K562 (cell line): ENCODE measurements at regions not wholly inside any gene's neighbourhood (a gene's known extent, or its start where the extent isn't known, plus 50 kb on each side); places are given as distances from the start of the nearest gene placed in this dataset.
A peak's percentile ranks its signal among the peaks of the same experiment; 100 is the strongest.

ENCODE experiments used
- ATAC-seq: fragments of 200-7000 bp; cut with Tn5 transposase; 3 replicates; pipeline ENCODE4 v1.9.1; 2020; ENCODE audit warnings: moderate library complexity
- BruUV-seq: library from RNA; stranded (reverse); fragments of 400-500 nt; replicated peaks from 2 replicates; lab custom pipeline; 2021; lab: Mats Ljungman, UMichigan
- CTCF ChIA-PET: fragments of 300-600 bp; formaldehyde crosslinking; extraction: SDS; loops from one replicate; lab custom pipeline; 2021; ENCODE audit warnings: low intra/inter-chr PET ratio; lab: Yijun Ruan, JAX
- POLR2A ChIA-PET: fragments of 300-600, 350-650 bp; sonication (Branson Sonifier 250); formaldehyde crosslinking; extraction: SDS; loops from one replicate; lab custom pipeline; 2021; ENCODE audit warnings: antibody characterized with exemption, inconsistent platforms; lab: Yijun Ruan, JAX
- DNase-seq, 4 experiments: peaks; one replicate each; pipeline versions ENCODE4 v3.0.0 to v3.0.0-alpha.2; 2011 to 2018; ENCODE audit warnings: low spot score in 3 of 4, mixed read lengths in 3 of 4; ENCODE audit errors: extremely low read depth in 1 of 4
- FAIRE-seq: peaks from 2 replicates; lab custom pipeline; 2011; peaks lifted over from hg19 to GRCh38; lab: Jason Lieb, UNC
- H2AFZ ChIP-seq: 2 replicates; pipeline ENCODE4 v1.6.0; 2011; ENCODE audit warnings: low read depth, low read length, control low read depth, inconsistent platforms
- H3K27ac ChIP-seq: fragments of 200-600 bp; 3 replicates; pipeline ENCODE4 v1.8.0; 2011; ENCODE audit warnings: low read depth, mild to moderate bottlenecking, control low read depth, inconsistent platforms, low read length, moderate library complexity, mixed read lengths; ENCODE audit errors: extremely low read depth
- H3K27me3 ChIP-seq, 2 experiments: fragments of 300-600 bp in 1 of 2; 2 replicates in 1 of 2; 3 replicates in 1 of 2; pipeline versions ENCODE4 v1.6.0 to v1.8.0; 2011; ENCODE audit warnings: inconsistent platforms in 2 of 2, low read length in 2 of 2, mild to moderate bottlenecking in 1 of 2, mixed read lengths in 1 of 2, moderate library complexity in 1 of 2; ENCODE audit not compliant: control insufficient read depth in 2 of 2, insufficient read depth in 2 of 2
- H3K36me3 ChIP-seq: fragments of 300-600 bp; 3 replicates; pipeline ENCODE4 v1.8.0; 2011; ENCODE audit warnings: mild to moderate bottlenecking, low read length, inconsistent platforms; ENCODE audit not compliant: control insufficient read depth, insufficient read depth
- H3K4me1 ChIP-seq, 2 experiments: fragments of 200-600 bp in 1 of 2; replicated peaks in 1 of 2; 2 replicates in 1 of 2; 3 replicates in 1 of 2; pipeline versions ENCODE4 v1.5.1 to v1.8.0; 2011; ENCODE audit warnings: inconsistent platforms in 2 of 2, low read length in 2 of 2, mild to moderate bottlenecking in 1 of 2, mixed read lengths in 1 of 2, moderate library complexity in 1 of 2; ENCODE audit not compliant: control insufficient read depth in 2 of 2, insufficient read depth in 2 of 2
- H3K4me2 ChIP-seq: 2 replicates; pipeline ENCODE4 v1.6.1; 2011; ENCODE audit warnings: low read length, control low read depth, inconsistent platforms, mixed read lengths; ENCODE audit not compliant: insufficient read depth
- H3K4me3 ChIP-seq: fragments of 200-600 bp; sonication (generic), shearing (Covaris generic); 2 replicates; pipeline ENCODE4 v1.5.1; 2016; ENCODE audit warnings: control low read depth, inconsistent platforms
- H3K79me2 ChIP-seq: fragments of 200-600 bp; 3 replicates; pipeline ENCODE4 v1.8.0; 2011; ENCODE audit warnings: low read length, inconsistent platforms; ENCODE audit not compliant: control insufficient read depth, insufficient read depth
- H3K9ac ChIP-seq, 2 experiments: 2 replicates each; pipeline versions ENCODE4 v1.6.0 to v1.6.1; 2011; ENCODE audit warnings: low read depth in 2 of 2, low read length in 2 of 2, control low read depth in 1 of 2, inconsistent platforms in 1 of 2, mild to moderate bottlenecking in 1 of 2, mixed read lengths in 1 of 2; ENCODE audit not compliant: insufficient read depth in 1 of 2
- H3K9me1 ChIP-seq: one replicate; pipeline ENCODE4 v1.6.0; 2011; ENCODE audit warnings: inconsistent platforms, mild to moderate bottlenecking, low read length, moderate library complexity; ENCODE audit not compliant: control insufficient read depth, insufficient read depth
- H3K9me3 ChIP-seq: replicated peaks from 2 replicates; pipeline ENCODE4 v1.5.1; 2011; ENCODE audit warnings: low read depth, low read length, inconsistent platforms; ENCODE audit not compliant: control insufficient read depth, insufficient read depth
- H4K20me1 ChIP-seq: replicated peaks from 2 replicates; pipeline ENCODE4 v1.6.1; 2011; ENCODE audit warnings: low read length, inconsistent platforms, mixed read lengths; ENCODE audit not compliant: control insufficient read depth, insufficient read depth
- CBX1 ChIP-seq: sonication (generic); IDR thresholded peaks from 2 replicates; pipeline ENCODE4 v1.6.1; 2016; ENCODE audit warnings: antibody characterized with exemption, low read depth, mild to moderate bottlenecking
- HNRNPL ChIP-seq: fragments of 200-400 bp; formaldehyde crosslinking; IDR thresholded peaks from 2 replicates; pipeline ENCODE4 v1.6.1; 2017; ENCODE audit warnings: low read depth, mild to moderate bottlenecking, low read length
- MLX ChIP-seq, 2 experiments: fragments of 450-650 bp in 1 of 2; sonication (generic) in 1 of 2; formaldehyde crosslinking; conservative IDR thresholded peaks; 2 replicates each; pipeline versions ENCODE4 v1.4.0 to v1.8.1; 2020 to 2022; ENCODE audit warnings: mild to moderate bottlenecking in 1 of 2, missing genetic modification reagents in 1 of 2
- NFRKB ChIP-seq: fragments of 450-650 bp; IDR thresholded peaks from 2 replicates; pipeline ENCODE4 v1.6.1; 2016; ENCODE audit warnings: low read depth
- NRF1 ChIP-seq, 2 experiments: fragments of 450-650 bp; IDR thresholded peaks in 1 of 2; conservative IDR thresholded peaks in 1 of 2; 2 replicates each; pipeline ENCODE4 v1.6.1; 2014; ENCODE audit warnings: mild to moderate bottlenecking in 2 of 2
- PML ChIP-seq: IDR thresholded peaks from 2 replicates; pipeline ENCODE4 v1.6.1; 2012; ENCODE audit warnings: low read length, inconsistent platforms
- ZBTB7A ChIP-seq: IDR thresholded peaks from 2 replicates; pipeline ENCODE4 v1.6.1; 2011; ENCODE audit warnings: low read depth, mild to moderate bottlenecking, low read length, moderate library complexity, borderline replicate concordance; ENCODE audit not compliant: control insufficient read depth
- ZFP1 ChIP-seq: fragments of 450-650 bp; formaldehyde crosslinking; IDR thresholded peaks from 2 replicates; pipeline ENCODE4 v1.4.0; 2020; ENCODE audit warnings: mild to moderate bottlenecking, mixed read lengths
- WGBS: fragments of 100-300 bp; shearing (Covaris generic); methylation state at CpG from one replicate; pipeline ENCODE4 v1.1.6; 2016; ENCODE audit warnings: low coverage, mixed read lengths; ENCODE audit not compliant: insufficient coverage; ENCODE audit errors: missing lambda C conversion rate; 5-methylcytosine and 5-hydroxymethylcytosine counted together
- in situ Hi-C: fragments of 300-500 bp; cut with MboI; formaldehyde crosslinking; loops from 4 replicates; pipeline ENCODE4 v1.15.0; 2018; ENCODE audit warnings: inconsistent platforms, mixed read lengths
- intact Hi-C: fragments of 100-400 bp; cut with micrococcal nuclease; formaldehyde crosslinking; loops from 2 replicates; pipeline ENCODE4 v1.14.2; 2022
- TF ChIP-seq, protein P1 (sequence below), 2 experiments: fragments of 450-650 bp; formaldehyde crosslinking in 1 of 2; IDR thresholded peaks; 2 replicates each; pipeline versions ENCODE4 v1.4.0 to v1.6.1; 2014 to 2020; ENCODE audit warnings: mild to moderate bottlenecking in 2 of 2, borderline replicate concordance in 1 of 2, low read depth in 1 of 2
- TF ChIP-seq, protein P2 (sequence below): sonication (generic); formaldehyde crosslinking; IDR thresholded peaks from 2 replicates; pipeline ENCODE4 v1.8.0; 2022; ENCODE audit warnings: mild to moderate bottlenecking, missing genetic modification reagents, borderline replicate concordance

- H4K20me1 ChIP-seq = 0 out of 2 replicates have a peak, but pooled peaks cover 4% of the 10 kb centered on the region
- peaks cover 36% of the 10 kb centered on the region for H3K79me2 ChIP-seq
- 8% methylated on average over 18 of the region's 24 CpGs for WGBS
- peak overlapping the region; percentile 26; the same call in 1 of the 3 replicates for H3K27ac ChIP-seq
- H3K9me3 ChIP-seq = no peaks in the 10 kb centered on the region
- H3K4me2 ChIP-seq = peak overlapping the region; percentile 72
- H3K36me3 ChIP-seq = peaks cover 4% of the 10 kb centered on the region; the same call in 1 of the 3 replicates
- no peaks in the 10 kb centered on the region for H3K27me3 ChIP-seq
- FAIRE-seq = no peak
- ChIA-PET CTCF (no interaction called here), POLR2A (interaction anchor here (0.7 to 1.3 kb wide), 4 partner anchors 9 to 944 kb away, joined by 3 to 7 read pairs (median 3); no protein-coding TSS in a partner anchor)
- intact Hi-C loops = no loop called here
- H3K9ac ChIP-seq = peak overlapping the region; percentile 36 to 89
- in situ Hi-C loops = no loop called here
- H2AFZ ChIP-seq = peak overlapping the region; percentile 42
- DNase-seq = no peak
- no peaks in the 10 kb centered on the region for H3K9me1 ChIP-seq
- no peak for ATAC-seq
- peak overlapping the region; percentile 61 for H3K4me3 ChIP-seq
- TSS peak; percentile 3 for BruUV-seq
- peaks cover 31 to 37% of the 10 kb centered on the region in 2 experiments for H3K4me1 ChIP-seq
- TF ChIP-seq ZFP1 (CRISPR knock-in tag) (no peak), NFRKB (no peak), NRF1 (conservative IDR thresholded peaks at IDR 0.05 in 1 of 2, IDR thresholded peaks at IDR 0.05 in 1 of 2) (0 out of 4 replicates have a peak, but pooled peaks of 1 of the 2 experiments have one; percentile 16), PML (0 out of 2 replicates have a peak, but pooled peaks have one; percentile 36), MLX (CRISPR knock-in tag; conservative IDR thresholded peaks at IDR 0.05) (no peak), CBX1 (no peak), HNRNPL (no peak), ZBTB7A (peak; percentile 63; the same call in 1 of the 2 replicates)
- TF ChIP-seq, protein P1, sequence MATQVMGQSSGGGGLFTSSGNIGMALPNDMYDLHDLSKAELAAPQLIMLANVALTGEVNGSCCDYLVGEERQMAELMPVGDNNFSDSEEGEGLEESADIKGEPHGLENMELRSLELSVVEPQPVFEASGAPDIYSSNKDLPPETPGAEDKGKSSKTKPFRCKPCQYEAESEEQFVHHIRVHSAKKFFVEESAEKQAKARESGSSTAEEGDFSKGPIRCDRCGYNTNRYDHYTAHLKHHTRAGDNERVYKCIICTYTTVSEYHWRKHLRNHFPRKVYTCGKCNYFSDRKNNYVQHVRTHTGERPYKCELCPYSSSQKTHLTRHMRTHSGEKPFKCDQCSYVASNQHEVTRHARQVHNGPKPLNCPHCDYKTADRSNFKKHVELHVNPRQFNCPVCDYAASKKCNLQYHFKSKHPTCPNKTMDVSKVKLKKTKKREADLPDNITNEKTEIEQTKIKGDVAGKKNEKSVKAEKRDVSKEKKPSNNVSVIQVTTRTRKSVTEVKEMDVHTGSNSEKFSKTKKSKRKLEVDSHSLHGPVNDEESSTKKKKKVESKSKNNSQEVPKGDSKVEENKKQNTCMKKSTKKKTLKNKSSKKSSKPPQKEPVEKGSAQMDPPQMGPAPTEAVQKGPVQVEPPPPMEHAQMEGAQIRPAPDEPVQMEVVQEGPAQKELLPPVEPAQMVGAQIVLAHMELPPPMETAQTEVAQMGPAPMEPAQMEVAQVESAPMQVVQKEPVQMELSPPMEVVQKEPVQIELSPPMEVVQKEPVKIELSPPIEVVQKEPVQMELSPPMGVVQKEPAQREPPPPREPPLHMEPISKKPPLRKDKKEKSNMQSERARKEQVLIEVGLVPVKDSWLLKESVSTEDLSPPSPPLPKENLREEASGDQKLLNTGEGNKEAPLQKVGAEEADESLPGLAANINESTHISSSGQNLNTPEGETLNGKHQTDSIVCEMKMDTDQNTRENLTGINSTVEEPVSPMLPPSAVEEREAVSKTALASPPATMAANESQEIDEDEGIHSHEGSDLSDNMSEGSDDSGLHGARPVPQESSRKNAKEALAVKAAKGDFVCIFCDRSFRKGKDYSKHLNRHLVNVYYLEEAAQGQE (IDR thresholded peaks at IDR 0.05; ENCODE audit: borderline replicate concordance) = no peak
- TF ChIP-seq, protein P1 (CRISPR knock-in tag; IDR thresholded peaks at IDR 0.05; ENCODE audit: low read depth) = 0 out of 2 replicates have a peak, but pooled peaks have one; percentile 2
- TF ChIP-seq, protein P2, sequence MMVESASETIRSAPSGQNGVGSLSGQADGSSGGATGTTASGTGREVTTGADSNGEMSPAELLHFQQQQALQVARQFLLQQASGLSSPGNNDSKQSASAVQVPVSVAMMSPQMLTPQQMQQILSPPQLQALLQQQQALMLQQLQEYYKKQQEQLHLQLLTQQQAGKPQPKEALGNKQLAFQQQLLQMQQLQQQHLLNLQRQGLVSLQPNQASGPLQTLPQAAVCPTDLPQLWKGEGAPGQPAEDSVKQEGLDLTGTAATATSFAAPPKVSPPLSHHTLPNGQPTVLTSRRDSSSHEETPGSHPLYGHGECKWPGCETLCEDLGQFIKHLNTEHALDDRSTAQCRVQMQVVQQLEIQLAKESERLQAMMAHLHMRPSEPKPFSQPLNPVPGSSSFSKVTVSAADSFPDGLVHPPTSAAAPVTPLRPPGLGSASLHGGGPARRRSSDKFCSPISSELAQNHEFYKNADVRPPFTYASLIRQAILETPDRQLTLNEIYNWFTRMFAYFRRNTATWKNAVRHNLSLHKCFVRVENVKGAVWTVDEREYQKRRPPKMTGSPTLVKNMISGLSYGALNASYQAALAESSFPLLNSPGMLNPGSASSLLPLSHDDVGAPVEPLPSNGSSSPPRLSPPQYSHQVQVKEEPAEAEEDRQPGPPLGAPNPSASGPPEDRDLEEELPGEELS = no peak
These were observed 222.3 kb upstream of the MKLN1 start for GRCh38 chr7:131105294-131105798.
